KOPT-K1 (cell line): ENCODE measurements at regions not wholly inside any gene's neighbourhood (a gene's known extent, or its start where the extent isn't known, plus 50 kb on each side); places are given as distances from the start of the nearest gene placed in this dataset.

Experiments
- H3K27ac ChIP-seq: fragments of 200-600 bp; sonication (generic); 2 replicates; pipeline ENCODE4 v1.5.1; 2016; ENCODE audit warnings: antibody characterized with exemption, mild to moderate bottlenecking, low read depth, low read length; ENCODE audit not compliant: poor library complexity, severe bottlenecking
- H3K36me3 ChIP-seq: fragments of 200-600 bp; sonication (generic); 2 replicates; pipeline ENCODE4 v1.5.1; 2017; ENCODE audit warnings: antibody characterized with exemption, mild to moderate bottlenecking, low read length, moderate library complexity; ENCODE audit not compliant: insufficient read depth
- H3K9me3 ChIP-seq: fragments of 200-600 bp; sonication (generic); 2 replicates; pipeline ENCODE4 v1.5.1; 2017; ENCODE audit warnings: antibody characterized with exemption, low read length, mild to moderate bottlenecking; ENCODE audit not compliant: insufficient read depth, poor library complexity, severe bottlenecking

GRCh38 chr4:67084783-67085182 lies 460.5 kb downstream of the CENPC start:
- Histone ChIP-seq H3K27ac (no peak overlapping the region), H3K9me3 (no peaks in the 10 kb centered on the region), H3K36me3 (no peaks in the 10 kb centered on the region)

GRCh38 chr4:67083496-67083895 lies 461.8 kb downstream of the CENPC start:
- no peaks in the 10 kb centered on the region for H3K36me3 ChIP-seq
- H3K27ac ChIP-seq, result no peak overlapping the region
- H3K9me3 ChIP-seq, result no peaks in the 10 kb centered on the region

GRCh38 chr4:67082746-67083145 lies 462.6 kb downstream of the CENPC start:
- Histone ChIP-seq H3K36me3 (no peaks in the 10 kb centered on the region), H3K27ac (no peak overlapping the region), H3K9me3 (no peaks in the 10 kb centered on the region)

- Histone ChIP-seq H3K9me3 (no peaks in the 10 kb centered on the region), H3K36me3 (no peaks in the 10 kb centered on the region), H3K27ac (no peak overlapping the region)
Measured at GRCh38 chr4:67080046-67080557, 465.2 kb downstream of the CENPC start.

GRCh38 chr4:67071641-67072040 lies 473.7 kb downstream of the CENPC start:
- Histone ChIP-seq H3K27ac (no peak overlapping the region), H3K9me3 (no peaks in the 10 kb centered on the region), H3K36me3 (no peaks in the 10 kb centered on the region)

GRCh38 chr4:67055319-67055718 lies 490.0 kb downstream of the CENPC start:
- no peaks in the 10 kb centered on the region for H3K36me3 ChIP-seq
- H3K9me3 ChIP-seq, result no peaks in the 10 kb centered on the region
- H3K27ac ChIP-seq, result no peak overlapping the region

- Histone ChIP-seq H3K27ac (no peak overlapping the region), H3K9me3 (no peaks in the 10 kb centered on the region), H3K36me3 (no peaks in the 10 kb centered on the region)
Measured at GRCh38 chr4:67054896-67055295, 490.4 kb downstream of the CENPC start.

- no peaks in the 10 kb centered on the region for H3K9me3 ChIP-seq
- no peak overlapping the region for H3K27ac ChIP-seq
- no peaks in the 10 kb centered on the region for H3K36me3 ChIP-seq
Measured at GRCh38 chr4:67052814-67053675, 492.3 kb downstream of the CENPC start.

- H3K9me3 ChIP-seq, result no peaks in the 10 kb centered on the region
- H3K36me3 ChIP-seq, result no peaks in the 10 kb centered on the region
- no peak overlapping the region for H3K27ac ChIP-seq
Measured at GRCh38 chr4:67051000-67051789, 494.1 kb downstream of the CENPC start.

- Histone ChIP-seq H3K9me3 (no peaks in the 10 kb centered on the region), H3K36me3 (no peaks in the 10 kb centered on the region), H3K27ac (no peak overlapping the region)
Measured at GRCh38 chr4:67049446-67049845, 495.9 kb downstream of the CENPC start.

GRCh38 chr4:67048530-67048929 lies 496.8 kb downstream of the CENPC start:
- Histone ChIP-seq H3K36me3 (no peaks in the 10 kb centered on the region), H3K9me3 (no peaks in the 10 kb centered on the region), H3K27ac (no peak overlapping the region)

GRCh38 chr4:67040315-67040714 lies 505.0 kb downstream of the CENPC start:
- H3K9me3 ChIP-seq, result no peaks in the 10 kb centered on the region
- no peak overlapping the region for H3K27ac ChIP-seq
- H3K36me3 ChIP-seq, result no peaks in the 10 kb centered on the region

- Histone ChIP-seq H3K27ac (no peak overlapping the region), H3K36me3 (no peaks in the 10 kb centered on the region), H3K9me3 (no peaks in the 10 kb centered on the region)
Measured at GRCh38 chr4:67038228-67038566, 507.1 kb downstream of the CENPC start.

- Histone ChIP-seq H3K36me3 (no peaks in the 10 kb centered on the region), H3K9me3 (no peaks in the 10 kb centered on the region), H3K27ac (no peak overlapping the region)
Measured at GRCh38 chr4:67037504-67038227, 507.6 kb downstream of the CENPC start.

GRCh38 chr4:67036791-67037190 lies 508.5 kb downstream of the CENPC start:
- Histone ChIP-seq H3K36me3 (no peaks in the 10 kb centered on the region), H3K27ac (no peak overlapping the region), H3K9me3 (no peaks in the 10 kb centered on the region)
